ENCODE measurements at regions not wholly inside any gene's neighbourhood (a gene's known extent, or its start where the extent isn't known, plus 50 kb on each side); places are given as distances from the start of the nearest gene placed in this dataset.

- ChIA-PET POLR2A (ENCODE audit: unreplicated experiment) (no interaction called here), CTCF (no interaction called here)
- intact Hi-C loops (cut with micrococcal nuclease), result no loop called here
- no peak overlapping the region for H3K27ac ChIP-seq (ENCODE audit: low read length)
- no peak for DNase-seq
- H3K27me3 ChIP-seq (ENCODE audit: low read length), result peaks cover 35% of the 10 kb centered on the region
- no peaks in the 10 kb centered on the region for H3K9me2 ChIP-seq (replicated peaks; ENCODE audit: low read length)
- no peaks in the 10 kb centered on the region for H3K4me1 ChIP-seq (ENCODE audit: insufficient read depth, low read length)
- H3K9ac ChIP-seq (ENCODE audit: low read length), result no peak overlapping the region
- no peaks in the 10 kb centered on the region for H3K36me3 ChIP-seq (ENCODE audit: low read depth, low read length)
- no peak overlapping the region for H3K4me3 ChIP-seq (ENCODE audit: low read length)
- no peaks in the 10 kb centered on the region for H3K9me3 ChIP-seq (ENCODE audit: low read length)
- H3F3A ChIP-seq (ENCODE audit: low read length, unreplicated experiment), result no peaks in the 10 kb centered on the region
- H4K20me1 ChIP-seq (ENCODE audit: low read length), result no peaks in the 10 kb centered on the region
- BruUV-seq (replicated peaks), result no TSS peak
- H3K79me2 ChIP-seq (ENCODE audit: low read length), result no peaks in the 10 kb centered on the region
- no peak overlapping the region for H3K4me2 ChIP-seq (ENCODE audit: low read length)
- TF ChIP-seq CTCF (conservative IDR thresholded peaks at IDR 0.05; ENCODE audit: low read depth, low read length) (no peak), EZH2phosphoT487 (IDR thresholded peaks at IDR 0.05; ENCODE audit: borderline replicate concordance, low read length) (no peak), EZH2 (IDR thresholded peaks at IDR 0.05; ENCODE audit: low read length, unreplicated experiment) (no peak)
- no peak overlapping the region for H2AFZ ChIP-seq (ENCODE audit: low read length)
- no peak for ATAC-seq
Observed at GRCh38 chr5:158354958-158355357, 496.0 kb upstream of the CLINT1 start.

- H3K4me2 ChIP-seq (ENCODE audit: low read length), result no peak overlapping the region
- no peaks in the 10 kb centered on the region for H4K20me1 ChIP-seq (ENCODE audit: low read length)
- DNase-seq (no peak), ATAC-seq (no peak)
- ChIA-PET POLR2A (ENCODE audit: unreplicated experiment) (no interaction called here), CTCF (no interaction called here)
- no peak overlapping the region for H2AFZ ChIP-seq (ENCODE audit: low read length)
- no peaks in the 10 kb centered on the region for H3K36me3 ChIP-seq (ENCODE audit: low read depth, low read length)
- no TSS peak for BruUV-seq (replicated peaks)
- TF ChIP-seq EZH2 (IDR thresholded peaks at IDR 0.05; ENCODE audit: low read length, unreplicated experiment) (no peak), EZH2phosphoT487 (IDR thresholded peaks at IDR 0.05; ENCODE audit: borderline replicate concordance, low read length) (no peak), CTCF (conservative IDR thresholded peaks at IDR 0.05; ENCODE audit: low read depth, low read length) (no peak)
- intact Hi-C loops (cut with micrococcal nuclease), result no loop called here
- H3K9me2 ChIP-seq (replicated peaks; ENCODE audit: low read length), result no peaks in the 10 kb centered on the region
- H3K27ac ChIP-seq (ENCODE audit: low read length), result no peak overlapping the region
- no peaks in the 10 kb centered on the region for H3K79me2 ChIP-seq (ENCODE audit: low read length)
- H3K4me3 ChIP-seq (ENCODE audit: low read length), result no peak overlapping the region
- H3K27me3 ChIP-seq (ENCODE audit: low read length), result peaks cover 43% of the 10 kb centered on the region
- H3K9ac ChIP-seq (ENCODE audit: low read length), result no peak overlapping the region
- H3F3A ChIP-seq (ENCODE audit: low read length, unreplicated experiment), result no peaks in the 10 kb centered on the region
- no peaks in the 10 kb centered on the region for H3K4me1 ChIP-seq (ENCODE audit: insufficient read depth, low read length)
- H3K9me3 ChIP-seq (ENCODE audit: low read length), result no peaks in the 10 kb centered on the region
Observed at GRCh38 chr5:158351485-158352125, 492.7 kb upstream of the CLINT1 start.

- no peaks in the 10 kb centered on the region for H4K20me1 ChIP-seq (ENCODE audit: low read length)
Observed at GRCh38 chr5:158349987-158350386, 491.0 kb upstream of the CLINT1 start.

More at GRCh38 chr5:158349987-158350386, 491.0 kb upstream of the CLINT1 start:
- Histone ChIP-seq H3K27ac (ENCODE audit: low read length) (no peak overlapping the region), H3K9me2 (replicated peaks; ENCODE audit: low read length) (no peaks in the 10 kb centered on the region), H3K36me3 (ENCODE audit: low read depth, low read length) (no peaks in the 10 kb centered on the region), H3K4me3 (ENCODE audit: low read length) (no peak overlapping the region), H3K9me3 (ENCODE audit: low read length) (0 out of 2 replicates have a peak, but pooled peaks cover 8% of the 10 kb centered on the region), H3K79me2 (ENCODE audit: low read length) (no peaks in the 10 kb centered on the region), H3K4me1 (ENCODE audit: insufficient read depth, low read length) (no peaks in the 10 kb centered on the region), H3K9ac (ENCODE audit: low read length) (no peak overlapping the region), H2AFZ (ENCODE audit: low read length) (no peak overlapping the region), H3F3A (ENCODE audit: low read length, unreplicated experiment) (no peaks in the 10 kb centered on the region), H3K27me3 (ENCODE audit: low read length) (peaks cover 26% of the 10 kb centered on the region), H3K4me2 (ENCODE audit: low read length) (no peak overlapping the region)
- ATAC-seq (no peak), DNase-seq (no peak)
- CTCF ChIA-PET, result no interaction called here
- BruUV-seq (replicated peaks), result no TSS peak
- intact Hi-C loops (cut with micrococcal nuclease), result no loop called here
- no peak for TF ChIP-seq EZH2 (IDR thresholded peaks at IDR 0.05; ENCODE audit: low read length, unreplicated experiment)
- TF ChIP-seq CTCF (conservative IDR thresholded peaks at IDR 0.05; ENCODE audit: low read depth, low read length), result no peak
- TF ChIP-seq EZH2phosphoT487 (IDR thresholded peaks at IDR 0.05; ENCODE audit: borderline replicate concordance, low read length), result no peak
- POLR2A ChIA-PET (ENCODE audit: unreplicated experiment), result no interaction called here

Measured in PC-3 (cell line).